Fibroblast of lung (primary cell): ENCODE measurements at regions not wholly inside any gene's neighbourhood (a gene's known extent, or its start where the extent isn't known, plus 50 kb on each side); places are given as distances from the start of the nearest gene placed in this dataset.

Source experiments
- DNase-seq, 2 donors: peaks; one replicate each; pipeline versions ENCODE4 v3.0.0 to v3.0.0-alpha.2; 2010; ENCODE audit warnings: low read depth in 2 of 2
- H2AFZ ChIP-seq: 2 replicates; pipeline ENCODE4 v1.5.1; 2012; ENCODE audit warnings: low read length, control low read depth, inconsistent platforms
- H3K27ac ChIP-seq: 2 replicates; pipeline ENCODE4 v1.5.1; 2011; ENCODE audit warnings: low read length, control low read depth; ENCODE audit not compliant: insufficient read depth
- H3K27me3 ChIP-seq: 2 replicates; pipeline ENCODE4 v1.5.1; 2011; ENCODE audit warnings: mild to moderate bottlenecking, low read length; ENCODE audit not compliant: control insufficient read depth, insufficient read depth
- H3K36me3 ChIP-seq: 2 replicates; pipeline ENCODE4 v1.5.1; 2011; ENCODE audit warnings: low read length; ENCODE audit not compliant: control insufficient read depth, insufficient read depth
- H3K4me1 ChIP-seq: 2 replicates; pipeline ENCODE4 v1.5.1; 2011; ENCODE audit warnings: low read length; ENCODE audit not compliant: control insufficient read depth, insufficient read depth; ENCODE audit errors: extremely low read depth
- H3K4me2 ChIP-seq: 2 replicates; pipeline ENCODE4 v1.5.1; 2011; ENCODE audit warnings: low read length, control low read depth; ENCODE audit not compliant: insufficient read depth; ENCODE audit errors: extremely low read depth
- H3K4me3 ChIP-seq, 4 experiments: fragments of 200-600 bp in 1 of 4; sonication (generic) in 1 of 4; replicated peaks in 1 of 4; 2 replicates each; pipeline ENCODE4 v1.5.1; 2011 to 2016; ENCODE audit warnings: low read length in 4 of 4, low read depth in 3 of 4, mild to moderate bottlenecking in 3 of 4, control low read depth in 2 of 4, inconsistent platforms in 1 of 4, mixed read lengths in 1 of 4; ENCODE audit not compliant: insufficient read depth in 1 of 4; ENCODE audit errors: control extremely low read depth in 1 of 4
- H3K79me2 ChIP-seq: 2 replicates; pipeline ENCODE4 v1.5.1; 2012; ENCODE audit warnings: mild to moderate bottlenecking, low read length, inconsistent platforms; ENCODE audit not compliant: control insufficient read depth, insufficient read depth
- H3K9ac ChIP-seq: 2 replicates; pipeline ENCODE4 v1.5.1; 2011; ENCODE audit warnings: mild to moderate bottlenecking, low read length, control low read depth; ENCODE audit not compliant: insufficient read depth
- H3K9me3 ChIP-seq: 2 replicates; pipeline ENCODE4 v1.5.1; 2012; ENCODE audit warnings: low read depth, low read length; ENCODE audit not compliant: control insufficient read depth, insufficient read depth
- H4K20me1 ChIP-seq: 2 replicates; pipeline ENCODE4 v1.5.1; 2011; ENCODE audit warnings: low read length; ENCODE audit not compliant: control insufficient read depth, insufficient read depth; ENCODE audit errors: extremely low read depth
- EZH2 ChIP-seq: IDR thresholded peaks from 2 replicates; pipeline ENCODE4 v1.5.1; 2012; ENCODE audit warnings: low read length, control low read depth, mild to moderate bottlenecking; ENCODE audit errors: missing control alignments
- TF ChIP-seq, protein P1 (sequence below), 2 donors: IDR thresholded peaks in 1 of 2; conservative IDR thresholded peaks in 1 of 2; 1 replicate in 1 of 2; 2 replicates in 1 of 2; pipeline ENCODE4 v1.5.1; 2011 to 2012; ENCODE audit warnings: low read length in 2 of 2, control low read depth in 1 of 2, inconsistent platforms in 1 of 2, low read depth in 1 of 2, mild to moderate bottlenecking in 1 of 2

DNA sequence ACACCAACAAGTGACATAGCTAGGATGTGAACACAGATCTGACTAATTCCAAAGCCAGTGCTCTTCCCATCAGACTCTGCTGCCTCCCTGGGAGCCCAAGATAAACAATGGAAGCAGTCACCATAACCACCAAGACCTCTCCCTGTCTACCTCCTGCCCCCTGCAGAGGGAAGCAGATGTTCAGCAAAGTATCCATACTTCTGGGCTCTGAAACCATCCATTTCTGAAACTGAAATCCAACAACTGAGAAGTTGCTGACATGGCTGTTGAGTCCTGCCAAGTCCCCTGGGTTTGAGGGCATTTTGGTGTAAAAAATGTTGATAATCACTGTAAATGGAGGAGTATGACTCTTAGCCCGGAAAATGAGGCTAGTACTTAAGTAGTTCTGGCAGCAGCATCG, 102.1 kb downstream of the TYW3 start:
- Histone ChIP-seq H3K27ac (no peak overlapping the region), H3K9ac (no peak overlapping the region), H3K4me1 (no peaks in the 10 kb centered on the region), H3K27me3 (no peaks in the 10 kb centered on the region), H3K4me2 (no peak overlapping the region), H2AFZ (peak overlapping the region; percentile 33), H3K9me3 (no peaks in the 10 kb centered on the region), H4K20me1 (no peaks in the 10 kb centered on the region), H3K79me2 (no peaks in the 10 kb centered on the region), H3K4me3 (no peak overlapping the region), H3K36me3 (no peaks in the 10 kb centered on the region)
- DNase-seq, result peak; percentile 9 to 55
- TF ChIP-seq, protein P1, sequence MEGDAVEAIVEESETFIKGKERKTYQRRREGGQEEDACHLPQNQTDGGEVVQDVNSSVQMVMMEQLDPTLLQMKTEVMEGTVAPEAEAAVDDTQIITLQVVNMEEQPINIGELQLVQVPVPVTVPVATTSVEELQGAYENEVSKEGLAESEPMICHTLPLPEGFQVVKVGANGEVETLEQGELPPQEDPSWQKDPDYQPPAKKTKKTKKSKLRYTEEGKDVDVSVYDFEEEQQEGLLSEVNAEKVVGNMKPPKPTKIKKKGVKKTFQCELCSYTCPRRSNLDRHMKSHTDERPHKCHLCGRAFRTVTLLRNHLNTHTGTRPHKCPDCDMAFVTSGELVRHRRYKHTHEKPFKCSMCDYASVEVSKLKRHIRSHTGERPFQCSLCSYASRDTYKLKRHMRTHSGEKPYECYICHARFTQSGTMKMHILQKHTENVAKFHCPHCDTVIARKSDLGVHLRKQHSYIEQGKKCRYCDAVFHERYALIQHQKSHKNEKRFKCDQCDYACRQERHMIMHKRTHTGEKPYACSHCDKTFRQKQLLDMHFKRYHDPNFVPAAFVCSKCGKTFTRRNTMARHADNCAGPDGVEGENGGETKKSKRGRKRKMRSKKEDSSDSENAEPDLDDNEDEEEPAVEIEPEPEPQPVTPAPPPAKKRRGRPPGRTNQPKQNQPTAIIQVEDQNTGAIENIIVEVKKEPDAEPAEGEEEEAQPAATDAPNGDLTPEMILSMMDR (conservative IDR thresholded peaks at IDR 0.05 in 1 of 2, IDR thresholded peaks at IDR 0.05 in 1 of 2; ENCODE audit: low read depth in 1 of 2, low read length in 2 of 2), result no peak
- TF ChIP-seq EZH2, result no peak

DNA sequence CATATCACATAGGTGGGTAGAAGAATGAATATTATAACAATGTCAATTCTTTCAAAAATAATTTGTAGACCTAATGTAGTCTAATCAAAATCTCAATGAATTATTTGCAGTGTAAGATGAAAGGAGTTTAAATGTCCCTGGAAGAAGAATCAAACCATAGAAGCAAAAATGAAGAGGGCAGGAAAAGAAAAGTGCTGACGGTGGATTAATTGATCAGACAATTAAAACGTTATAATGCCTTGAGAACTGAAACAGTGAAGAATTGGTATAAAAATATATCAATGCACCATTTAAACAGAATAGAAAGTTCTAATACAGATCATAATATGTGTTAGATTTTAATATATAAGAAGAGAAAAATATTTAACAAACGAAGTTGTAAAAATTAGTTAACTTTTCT, 109.8 kb downstream of the TYW3 start:
- H2AFZ ChIP-seq, result no peak overlapping the region
- DNase-seq, result no peak
- H3K4me3 ChIP-seq, result no peak overlapping the region
- no peaks in the 10 kb centered on the region for H3K36me3 ChIP-seq
- no peaks in the 10 kb centered on the region for H3K4me1 ChIP-seq
- no peaks in the 10 kb centered on the region for H3K9me3 ChIP-seq
- TF ChIP-seq, protein P1 (conservative IDR thresholded peaks at IDR 0.05 in 1 of 2, IDR thresholded peaks at IDR 0.05 in 1 of 2; ENCODE audit: low read depth in 1 of 2, low read length in 2 of 2), result no peak
- TF ChIP-seq EZH2, result no peak
- no peaks in the 10 kb centered on the region for H4K20me1 ChIP-seq
- H3K27ac ChIP-seq, result no peak overlapping the region
- H3K4me2 ChIP-seq, result no peak overlapping the region
- H3K9ac ChIP-seq, result no peak overlapping the region
- no peaks in the 10 kb centered on the region for H3K27me3 ChIP-seq
- H3K79me2 ChIP-seq, result no peaks in the 10 kb centered on the region

DNA sequence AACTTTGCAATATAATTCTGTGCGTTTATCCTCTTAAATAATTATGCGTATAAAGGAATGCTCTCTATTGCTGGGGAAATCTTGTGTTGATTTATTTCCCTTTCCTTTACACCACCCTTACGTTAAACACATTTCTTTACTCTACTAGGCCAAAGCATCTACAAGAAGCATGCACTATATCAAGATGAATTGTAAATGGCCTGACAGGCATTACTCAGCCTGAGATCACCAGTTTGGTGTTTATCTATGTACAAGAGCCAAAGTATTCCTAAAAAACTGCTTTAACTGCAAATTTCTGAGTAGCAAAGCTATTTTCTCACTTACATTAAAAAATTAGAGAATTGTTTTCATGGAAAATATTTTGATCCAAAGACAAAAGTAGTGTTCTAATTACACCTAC, 114.8 kb downstream of the TYW3 start:
- Histone ChIP-seq H3K9me3 (no peaks in the 10 kb centered on the region), H3K27ac (no peak overlapping the region), H3K79me2 (no peaks in the 10 kb centered on the region), H3K4me2 (no peak overlapping the region), H4K20me1 (no peaks in the 10 kb centered on the region), H3K4me3 (no peak overlapping the region), H3K4me1 (no peaks in the 10 kb centered on the region), H2AFZ (no peak overlapping the region), H3K36me3 (no peaks in the 10 kb centered on the region), H3K27me3 (no peaks in the 10 kb centered on the region), H3K9ac (no peak overlapping the region)
- TF ChIP-seq, protein P1 (conservative IDR thresholded peaks at IDR 0.05 in 1 of 2, IDR thresholded peaks at IDR 0.05 in 1 of 2; ENCODE audit: low read depth in 1 of 2, low read length in 2 of 2), result no peak
- no peak for TF ChIP-seq EZH2
- peak; percentile 10 to 18 for DNase-seq
